GM21528 (cell line): ENCODE measurements at regions not wholly inside any gene's neighbourhood (a gene's known extent, or its start where the extent isn't known, plus 50 kb on each side); places are given as distances from the start of the nearest gene placed in this dataset.
"Not testable (repeated sequence)": the region's sequence is repeated elsewhere in the genome, so short reads cannot be mapped to it uniquely, and the experiment has no call there.

Source experiments
- ATAC-seq: cut with Tn5 transposase; IDR thresholded peaks from one replicate; pipeline ENCODE4 v1.9.1; 2021; ENCODE audit warnings: mild to moderate bottlenecking, moderate library complexity; ENCODE audit not compliant: unreplicated experiment, low FRiP score

- ATAC-seq, result no peak
Measured at GRCh38 chr5:30413540-30413939, 779.9 kb upstream of the CDH6 start.

- no peak for ATAC-seq
Measured at GRCh38 chr5:30405821-30406220, 787.7 kb upstream of the CDH6 start.

GRCh38 chr5:30401479-30402058 lies 791.9 kb upstream of the CDH6 start:
- no peak for ATAC-seq

GRCh38 chr5:30398423-30398822 lies 795.1 kb upstream of the CDH6 start:
- no peak for ATAC-seq

GRCh38 chr5:30392897-30393296 lies 800.6 kb upstream of the CDH6 start:
- ATAC-seq, result no peak

- no peak for ATAC-seq
Measured at GRCh38 chr5:30390095-30390494, 803.4 kb upstream of the CDH6 start.

- no peak for ATAC-seq
Measured at GRCh38 chr5:30387974-30388632, 805.4 kb upstream of the CDH6 start.

GRCh38 chr5:30385754-30386153 lies 807.7 kb upstream of the CDH6 start:
- ATAC-seq, result no peak

- no peak for ATAC-seq
Measured at GRCh38 chr5:30384171-30384570, 809.3 kb upstream of the CDH6 start.

GRCh38 chr5:30380228-30380627 lies 813.3 kb upstream of the CDH6 start:
- no peak for ATAC-seq

- no peak for ATAC-seq
Measured at GRCh38 chr5:30376848-30377247, 816.6 kb upstream of the CDH6 start.

GRCh38 chr5:30368064-30368463 lies 825.4 kb upstream of the CDH6 start:
- no peak for ATAC-seq

GRCh38 chr5:30365031-30365430 lies 828.5 kb upstream of the CDH6 start:
- not testable (repeated sequence) for ATAC-seq

GRCh38 chr5:30357371-30357770 lies 836.1 kb upstream of the CDH6 start:
- ATAC-seq, result no peak

GRCh38 chr5:30355675-30356074 lies 837.8 kb upstream of the CDH6 start:
- ATAC-seq, result no peak

GRCh38 chr5:30347858-30348257 lies 845.6 kb upstream of the CDH6 start:
- no peak for ATAC-seq

GRCh38 chr5:30345539-30346345 lies 847.7 kb upstream of the CDH6 start:
- not testable (repeated sequence) for ATAC-seq

GRCh38 chr5:30343707-30344106 lies 849.8 kb upstream of the CDH6 start:
- no peak for ATAC-seq

GRCh38 chr5:30341466-30341865 lies 852.0 kb upstream of the CDH6 start:
- no peak for ATAC-seq

GRCh38 chr5:30337084-30337573 lies 856.4 kb upstream of the CDH6 start:
- ATAC-seq, result no peak

GRCh38 chr5:30331534-30331933 lies 862.0 kb upstream of the CDH6 start:
- ATAC-seq, result no peak

- no peak for ATAC-seq
Measured at GRCh38 chr5:30325795-30326194, 867.7 kb upstream of the CDH6 start.
